BJ (cell line): ENCODE measurements at regions not wholly inside any gene's neighbourhood (a gene's known extent, or its start where the extent isn't known, plus 50 kb on each side); places are given as distances from the start of the nearest gene placed in this dataset.

Experiments used
- CTCF ChIA-PET: fragments of 350-600 bp; formaldehyde crosslinking; extraction: SDS; loops from one replicate; lab custom pipeline; 2021; ENCODE audit warnings: antibody characterized with exemption, inconsistent platforms; lab: Yijun Ruan, JAX
- POLR2A ChIA-PET: fragments of 300-600 bp; sonication (Branson Sonifier 250); formaldehyde crosslinking; extraction: SDS; loops from one replicate; lab custom pipeline; 2021; ENCODE audit warnings: antibody characterized with exemption; lab: Charles Lee
- DNase-seq: peaks from one replicate; pipeline ENCODE4 v3.0.0-alpha.2; 2011; ENCODE audit warnings: low read depth
- H3K27me3 ChIP-seq: 2 replicates; pipeline ENCODE4 v1.6.0; 2011; ENCODE audit warnings: low read length; ENCODE audit not compliant: control insufficient read depth, insufficient read depth
- H3K36me3 ChIP-seq: 2 replicates; pipeline ENCODE4 v1.5.1; 2011; ENCODE audit warnings: low read length; ENCODE audit not compliant: control insufficient read depth, insufficient read depth
- H3K4me3 ChIP-seq: 2 replicates; pipeline ENCODE4 v1.5.1; 2011; ENCODE audit warnings: low read depth, mild to moderate bottlenecking, control low read depth, low read length
- CTCF ChIP-seq: IDR thresholded peaks from 2 replicates; pipeline ENCODE4 v1.5.1; 2011; ENCODE audit warnings: low read depth, mild to moderate bottlenecking, control low read depth, inconsistent platforms, low read length, moderate library complexity; ENCODE audit not compliant: insufficient read depth

GRCh38 chr6:147710890-147711289 lies 202.4 kb downstream of the SAMD5 start:
- CTCF ChIA-PET = interaction anchor here (1.1 to 1.3 kb wide), 3 partner anchors 11 to 435 kb away, joined by 3 to 4 read pairs (median 3); no protein-coding TSS in a partner anchor
- POLR2A ChIA-PET = interaction anchor here (0.6 kb wide), 1 partner anchor 27 kb away, joined by 19 read pairs; no protein-coding TSS in a partner anchor
- no peaks in the 10 kb centered on the region for H3K27me3 ChIP-seq
- DNase-seq = no peak
- H3K36me3 ChIP-seq = no peaks in the 10 kb centered on the region
- TF ChIP-seq CTCF = no peak
- H3K4me3 ChIP-seq = no peak overlapping the region

GRCh38 chr6:147711476-147711875 lies 203.0 kb downstream of the SAMD5 start:
- no peaks in the 10 kb centered on the region for H3K36me3 ChIP-seq
- POLR2A ChIA-PET = no interaction called here
- TF ChIP-seq CTCF = no peak
- peak; percentile 67 for DNase-seq
- no peak overlapping the region for H3K4me3 ChIP-seq
- CTCF ChIA-PET = interaction anchor here (1.1 to 1.3 kb wide), 3 partner anchors 12 to 434 kb away, joined by 3 to 4 read pairs (median 3); no protein-coding TSS in a partner anchor
- H3K27me3 ChIP-seq = no peaks in the 10 kb centered on the region

- no peaks in the 10 kb centered on the region for H3K36me3 ChIP-seq
- ChIA-PET CTCF (no interaction called here), POLR2A (no interaction called here)
- no peaks in the 10 kb centered on the region for H3K27me3 ChIP-seq
- TF ChIP-seq CTCF = no peak
- DNase-seq = no peak
- H3K4me3 ChIP-seq = no peak overlapping the region
These were observed 204.4 kb downstream of the SAMD5 start for GRCh38 chr6:147712841-147713240.

GRCh38 chr6:147715035-147715434 lies 206.5 kb downstream of the SAMD5 start:
- H3K36me3 ChIP-seq = no peaks in the 10 kb centered on the region
- no peak for TF ChIP-seq CTCF
- H3K27me3 ChIP-seq = no peaks in the 10 kb centered on the region
- no peak overlapping the region for H3K4me3 ChIP-seq
- DNase-seq = no peak
- CTCF ChIA-PET = interaction anchor here (0.6 to 1.1 kb wide), 2 partner anchors 10 to 487 kb away, joined by 3 read pairs; no protein-coding TSS in a partner anchor
- POLR2A ChIA-PET = no interaction called here

- Histone ChIP-seq H3K36me3 (no peaks in the 10 kb centered on the region), H3K27me3 (no peaks in the 10 kb centered on the region), H3K4me3 (no peak overlapping the region)
- ChIA-PET CTCF (no interaction called here), POLR2A (no interaction called here)
- no peak for DNase-seq
- TF ChIP-seq CTCF = no peak
These were observed 207.9 kb downstream of the SAMD5 start for GRCh38 chr6:147716434-147716833.
